H9 (cell line): ENCODE measurements at regions not wholly inside any gene's neighbourhood (a gene's known extent, or its start where the extent isn't known, plus 50 kb on each side); places are given as distances from the start of the nearest gene placed in this dataset.

ENCODE experiments used
- DNase-seq: peaks from one replicate; pipeline ENCODE4 v3.0.0-alpha.2; 2017
- H2AFZ ChIP-seq: one replicate; pipeline ENCODE4 v1.6.1; 2013; ENCODE audit warnings: mild to moderate bottlenecking, low read length, control low read depth, moderate library complexity
- H2AK5ac ChIP-seq: 2 replicates; pipeline ENCODE4 v1.6.1; 2013; ENCODE audit warnings: low read length, control low read depth, mixed read lengths; ENCODE audit not compliant: insufficient read length
- H2BK120ac ChIP-seq: one replicate; pipeline ENCODE4 v1.6.1; 2013; ENCODE audit warnings: low read depth, mild to moderate bottlenecking, low read length, control low read depth, inconsistent platforms; ENCODE audit not compliant: poor library complexity, severe bottlenecking
- H2BK12ac ChIP-seq: 2 replicates; pipeline ENCODE4 v1.6.1; 2013; ENCODE audit warnings: low read length, control low read depth, mixed read lengths, low read depth; ENCODE audit not compliant: insufficient read length
- H2BK15ac ChIP-seq: 2 replicates; pipeline ENCODE4 v1.6.1; 2013; ENCODE audit warnings: low read depth, low read length, control low read depth
- H2BK20ac ChIP-seq: one replicate; pipeline ENCODE4 v1.6.1; 2013; ENCODE audit warnings: low read depth, mild to moderate bottlenecking, low read length, control low read depth, inconsistent platforms; ENCODE audit not compliant: poor library complexity, severe bottlenecking
- H2BK5ac ChIP-seq: 2 replicates; pipeline ENCODE4 v1.6.1; 2013; ENCODE audit warnings: low read length, control low read depth, mixed read lengths; ENCODE audit not compliant: insufficient read length
- H3K14ac ChIP-seq: 2 replicates; pipeline ENCODE4 v1.6.1; 2013; ENCODE audit warnings: low read length, control low read depth; ENCODE audit not compliant: insufficient read depth
- H3K18ac ChIP-seq: 2 replicates; pipeline ENCODE4 v1.6.1; 2013; ENCODE audit warnings: low read depth, mild to moderate bottlenecking, mixed read lengths, low read length, control low read depth; ENCODE audit not compliant: insufficient read length
- H3K23ac ChIP-seq: 2 replicates; pipeline ENCODE4 v1.6.1; 2013; ENCODE audit warnings: low read length, control low read depth, mixed read lengths, low read depth; ENCODE audit not compliant: insufficient read length
- H3K23me2 ChIP-seq: 2 replicates; pipeline ENCODE4 v1.6.1; 2013; ENCODE audit warnings: low read depth, mild to moderate bottlenecking, mixed read lengths, low read length, control low read depth; ENCODE audit not compliant: insufficient read length, poor library complexity, severe bottlenecking
- H3K27ac ChIP-seq: 2 replicates; pipeline ENCODE4 v1.5.1; 2013; ENCODE audit warnings: low read length, control low read depth, mixed read lengths, low read depth; ENCODE audit not compliant: insufficient read length
- H3K27me3 ChIP-seq: 2 replicates; pipeline ENCODE4 v1.6.1; 2013; ENCODE audit warnings: low read length, control low read depth, inconsistent platforms; ENCODE audit not compliant: insufficient read depth
- H3K4ac ChIP-seq: 2 replicates; pipeline ENCODE4 v1.6.1; 2013; ENCODE audit warnings: low read depth, mild to moderate bottlenecking, control low read depth, inconsistent platforms, low read length, moderate library complexity
- H3K4me1 ChIP-seq: 2 replicates; pipeline ENCODE4 v1.6.1; 2013; ENCODE audit warnings: low read length, control low read depth, inconsistent platforms; ENCODE audit not compliant: insufficient read depth
- H3K4me2 ChIP-seq: 2 replicates; pipeline ENCODE4 v1.6.1; 2013; ENCODE audit warnings: low read length, control low read depth, mixed read lengths; ENCODE audit not compliant: insufficient read length, insufficient read depth
- H3K56ac ChIP-seq: 2 replicates; pipeline ENCODE4 v1.6.1; 2013; ENCODE audit warnings: low read depth, mild to moderate bottlenecking, mixed read lengths, low read length, control low read depth; ENCODE audit not compliant: insufficient read length
- H3K79me1 ChIP-seq: 2 replicates; pipeline ENCODE4 v1.6.1; 2013; ENCODE audit warnings: low read depth, mild to moderate bottlenecking, moderate library complexity, low read length, control low read depth, inconsistent platforms; ENCODE audit not compliant: insufficient read depth, poor library complexity, severe bottlenecking
- H3K79me2 ChIP-seq: 2 replicates; pipeline ENCODE4 v1.6.1; 2013; ENCODE audit warnings: low read length, control low read depth, inconsistent platforms; ENCODE audit not compliant: insufficient read depth
- H3K9ac ChIP-seq: 2 replicates; pipeline ENCODE4 v1.6.1; 2013; ENCODE audit warnings: low read length, control low read depth, mixed read lengths; ENCODE audit not compliant: insufficient read length; ENCODE audit errors: extremely low read depth
- H3K9me3 ChIP-seq: one replicate; pipeline ENCODE4 v1.6.1; 2013; ENCODE audit warnings: low read depth, low read length, inconsistent platforms; ENCODE audit not compliant: control insufficient read depth
- H3T11ph ChIP-seq: one replicate; pipeline ENCODE4 v1.6.1; 2013; ENCODE audit warnings: mild to moderate bottlenecking, low read length, control low read depth, inconsistent platforms
- H4K20me1 ChIP-seq: one replicate; pipeline ENCODE4 v1.6.1; 2013; ENCODE audit not compliant: control insufficient read depth, insufficient read length, insufficient read depth
- H4K5ac ChIP-seq: 2 replicates; pipeline ENCODE4 v1.6.1; 2013; ENCODE audit warnings: low read depth, mild to moderate bottlenecking, mixed read lengths, low read length, control low read depth; ENCODE audit not compliant: insufficient read length
- H4K8ac ChIP-seq: replicated peaks from 2 replicates; pipeline ENCODE4 v1.6.1; 2013; ENCODE audit warnings: low read length, control low read depth, mixed read lengths, low read depth; ENCODE audit not compliant: insufficient read length
- H4K91ac ChIP-seq: 2 replicates; pipeline ENCODE4 v1.6.1; 2013; ENCODE audit warnings: low read depth, mild to moderate bottlenecking, moderate library complexity, mixed read lengths, low read length, control low read depth; ENCODE audit not compliant: insufficient read length
- H3K27ac Mint-ChIP-seq, 3 experiments: 2 replicates in 2 of 3; 3 replicates in 1 of 3; pipeline ENCODE4 v1.8.0; 2020 to 2021; ENCODE audit warnings: mixed read lengths in 3 of 3, mild to moderate bottlenecking in 1 of 3, moderate library complexity in 1 of 3
- H3K27me3 Mint-ChIP-seq: 2 replicates; pipeline ENCODE4 v1.8.0; 2021; ENCODE audit warnings: low read depth, mild to moderate bottlenecking, moderate library complexity, mixed read lengths
- H3K36me3 Mint-ChIP-seq, 3 experiments: 2 replicates in 2 of 3; 3 replicates in 1 of 3; pipeline ENCODE4 v1.8.0; 2020 to 2021; ENCODE audit warnings: low read depth in 3 of 3, mixed read lengths in 3 of 3; ENCODE audit not compliant: insufficient read depth in 1 of 3
- H3K4me1 Mint-ChIP-seq, 2 experiments: 2 replicates each; pipeline ENCODE4 v1.8.0; 2020; ENCODE audit warnings: mixed read lengths in 2 of 2
- H3K4me3 Mint-ChIP-seq, 2 experiments: 2 replicates in 1 of 2; 3 replicates in 1 of 2; pipeline ENCODE4 v1.8.0; 2020 to 2021; ENCODE audit warnings: mild to moderate bottlenecking in 2 of 2, mixed read lengths in 2 of 2, moderate library complexity in 1 of 2
- H3K9me3 Mint-ChIP-seq, 2 experiments: 2 replicates in 1 of 2; 3 replicates in 1 of 2; pipeline ENCODE4 v1.8.0; 2020; ENCODE audit warnings: mild to moderate bottlenecking in 2 of 2, mixed read lengths in 2 of 2, moderate library complexity in 1 of 2
- CTCF ChIP-seq: fragments of 200-600 bp; sonication (generic); conservative IDR thresholded peaks from 3 replicates; pipeline ENCODE4 v1.8.0; 2021; ENCODE audit warnings: antibody characterized with exemption, mild to moderate bottlenecking
- WGBS: extraction: QIAGEN DNeasy Blood & Tissue Kit; methylation state at CpG from one replicate; pipeline ENCODE4 v1.1.7; 2013; ENCODE audit warnings: missing lambda C conversion rate, low lambda C conversion rate, mixed read lengths; ENCODE audit not compliant: insufficient read length; ENCODE audit errors: extremely low coverage; 5-methylcytosine and 5-hydroxymethylcytosine counted together

- Histone ChIP-seq H3K23me2 (no peaks in the 10 kb centered on the region), H3K56ac (no peak overlapping the region), H3K4me2 (no peak overlapping the region), H3K18ac (no peak overlapping the region), H4K5ac (no peak overlapping the region), H3K27ac (no peak overlapping the region), H3K4ac (no peak overlapping the region), H3K79me1 (no peaks in the 10 kb centered on the region), H2BK5ac (no peak overlapping the region), H4K91ac (no peak overlapping the region), H2AFZ (no peak overlapping the region), H2BK15ac (no peak overlapping the region), H3K4me1 (no peaks in the 10 kb centered on the region), H3K79me2 (no peaks in the 10 kb centered on the region), H3K23ac (no peak overlapping the region), H2AK5ac (no peak overlapping the region), H4K20me1 (no peaks in the 10 kb centered on the region), H2BK20ac (no peak overlapping the region), H3K9ac (no peak overlapping the region), H3K14ac (no peak overlapping the region), H4K8ac (no peak overlapping the region), H3K27me3 (no peaks in the 10 kb centered on the region), H2BK12ac (no peak overlapping the region), H3K9me3 (no peaks in the 10 kb centered on the region), H2BK120ac (no peak overlapping the region), H3T11ph (no peak overlapping the region)
- H3K9me3 Mint-ChIP-seq = no peaks in the 10 kb centered on the region
- H3K27ac Mint-ChIP-seq = no peak overlapping the region
- H3K27me3 Mint-ChIP-seq = peaks cover 25% of the 10 kb centered on the region
- peaks cover 0 to 6% of the 10 kb centered on the region in 2 experiments; a peak in 2 of 4 replicates for H3K4me1 Mint-ChIP-seq
- WGBS = no CpG with 5 or more reads among the region's 3 CpGs
- no peaks in the 10 kb centered on the region for H3K36me3 Mint-ChIP-seq
- no peak for DNase-seq
- no peak for TF ChIP-seq CTCF
- H3K4me3 Mint-ChIP-seq = no peak overlapping the region
Measured at GRCh38 chr13:87778128-87778527, 107.0 kb downstream of the SLITRK5 start.
